ENCODE measurements at regions not wholly inside any gene's neighbourhood (a gene's known extent, or its start where the extent isn't known, plus 50 kb on each side); places are given as distances from the start of the nearest gene placed in this dataset.

GRCh38 chr14:56878766-56879165 lies 68.5 kb upstream of the OTX2 start:
- TF ChIP-seq CTCF (IDR thresholded peaks at IDR 0.05) (no peak), POLR2A (IDR thresholded peaks at IDR 0.05) (no peak), POLR2AphosphoS5 (IDR thresholded peaks at IDR 0.05) (no peak), EP300 (IDR thresholded peaks at IDR 0.05) (no peak)

Measured in gastroesophageal sphincter (tissue), 3 donors.